ENCODE measurements at regions not wholly inside any gene's neighbourhood (a gene's known extent, or its start where the extent isn't known, plus 50 kb on each side); places are given as distances from the start of the nearest gene placed in this dataset.

- H3K4me2 ChIP-seq (ENCODE audit: low read length): no peak overlapping the region
- no peak overlapping the region for H4K91ac ChIP-seq (ENCODE audit: low read depth, low read length)
- no peak overlapping the region for H3K23ac ChIP-seq (ENCODE audit: low read length)
- H4K12ac ChIP-seq (ENCODE audit: low read depth, low read length): no peak overlapping the region
- H3K4me3 ChIP-seq (ENCODE audit: low read depth, low read length): no peak overlapping the region
- H3K18ac ChIP-seq (ENCODE audit: low read length): no peak overlapping the region
- no peak overlapping the region for H4K8ac ChIP-seq (ENCODE audit: low read depth, low read length)
- H3K36me3 ChIP-seq (ENCODE audit: control insufficient read depth in 1 of 2, insufficient read depth in 2 of 2, low read length in 2 of 2): no peaks in the 10 kb centered on the region
- H2AFZ ChIP-seq (ENCODE audit: insufficient read depth, low read length, poor library complexity): no peak overlapping the region
- H3K4me1 ChIP-seq (ENCODE audit: control insufficient read depth in 1 of 2, insufficient read depth in 2 of 2, low read length in 2 of 2): peaks cover 0 to 5% of the 10 kb centered on the region in 2 experiments
- no peak overlapping the region for H3K14ac ChIP-seq (ENCODE audit: low read length)
- H3K79me2 ChIP-seq (ENCODE audit: control insufficient read depth, insufficient read depth, low read length, poor library complexity): no peaks in the 10 kb centered on the region
- H2BK5ac ChIP-seq (ENCODE audit: low read depth, low read length, poor library complexity): no peak overlapping the region
- no peak overlapping the region for H2BK120ac ChIP-seq (ENCODE audit: insufficient read depth, low read length, poor library complexity)
- H3K27ac ChIP-seq (ENCODE audit: low read depth, low read length): no peak overlapping the region
- DNase-seq: no peak
- H2BK12ac ChIP-seq (ENCODE audit: low read length): no peak overlapping the region
- H3K27me3 ChIP-seq (ENCODE audit: insufficient read depth, low read length): no peaks in the 10 kb centered on the region
- peaks cover 2% of the 10 kb centered on the region for H3K9me3 ChIP-seq (ENCODE audit: insufficient read depth, low read depth, low read length)
- H3K4ac ChIP-seq (ENCODE audit: low read depth, low read length): no peak overlapping the region
- no peak overlapping the region for H3K9ac ChIP-seq (ENCODE audit: low read length)
- WGBS (ENCODE audit: extremely low coverage, insufficient coverage, insufficient read length): no CpG with 5 or more reads among the region's 3 CpGs
- H3K79me1 ChIP-seq (ENCODE audit: low read length): no peaks in the 10 kb centered on the region
- H2AK5ac ChIP-seq (ENCODE audit: low read length): no peak overlapping the region
Observed at GRCh38 chr3:23686519-23686918, 119.2 kb upstream of the UBE2E1 start.

GRCh38 chr3:23691357-23691895, 114.3 kb upstream of the UBE2E1 start:
- Histone ChIP-seq H3K4me2 (ENCODE audit: low read length) (no peak overlapping the region), H3K4me1 (ENCODE audit: control insufficient read depth in 1 of 2, insufficient read depth in 2 of 2, low read length in 2 of 2) (no peaks in the 10 kb centered on the region), H3K9me3 (ENCODE audit: insufficient read depth, low read depth, low read length) (peaks cover 3% of the 10 kb centered on the region), H3K27ac (ENCODE audit: low read depth, low read length) (no peak overlapping the region), H4K12ac (ENCODE audit: low read depth, low read length) (no peak overlapping the region), H3K79me1 (ENCODE audit: low read length) (no peaks in the 10 kb centered on the region), H4K8ac (ENCODE audit: low read depth, low read length) (no peak overlapping the region), H3K4me3 (ENCODE audit: low read depth, low read length) (no peak overlapping the region), H3K27me3 (ENCODE audit: insufficient read depth, low read length) (no peaks in the 10 kb centered on the region), H2BK12ac (ENCODE audit: low read length) (no peak overlapping the region), H3K18ac (ENCODE audit: low read length) (no peak overlapping the region), H2BK120ac (ENCODE audit: insufficient read depth, low read length, poor library complexity) (no peak overlapping the region), H3K79me2 (ENCODE audit: control insufficient read depth, insufficient read depth, low read length, poor library complexity) (no peaks in the 10 kb centered on the region), H4K91ac (ENCODE audit: low read depth, low read length) (no peak overlapping the region), H2AFZ (ENCODE audit: insufficient read depth, low read length, poor library complexity) (no peak overlapping the region), H3K14ac (ENCODE audit: low read length) (no peak overlapping the region), H3K36me3 (ENCODE audit: control insufficient read depth in 1 of 2, insufficient read depth in 2 of 2, low read length in 2 of 2) (no peaks in the 10 kb centered on the region), H2AK5ac (ENCODE audit: low read length) (no peak overlapping the region), H2BK5ac (ENCODE audit: low read depth, low read length, poor library complexity) (no peak overlapping the region), H3K23ac (ENCODE audit: low read length) (no peak overlapping the region), H3K4ac (ENCODE audit: low read depth, low read length) (no peak overlapping the region), H3K9ac (ENCODE audit: low read length) (no peak overlapping the region)
- no CpG with 5 or more reads among the region's 5 CpGs for WGBS (ENCODE audit: extremely low coverage, insufficient coverage, insufficient read length)
- DNase-seq: no peak

- Histone ChIP-seq H2AK5ac (ENCODE audit: low read length) (no peak overlapping the region), H3K9me3 (ENCODE audit: insufficient read depth, low read depth, low read length) (peaks cover 2% of the 10 kb centered on the region), H3K9ac (ENCODE audit: low read length) (no peak overlapping the region), H2BK5ac (ENCODE audit: low read depth, low read length, poor library complexity) (no peak overlapping the region), H3K27ac (ENCODE audit: low read depth, low read length) (no peak overlapping the region), H3K4me2 (ENCODE audit: low read length) (no peak overlapping the region), H4K91ac (ENCODE audit: low read depth, low read length) (no peak overlapping the region), H2BK120ac (ENCODE audit: insufficient read depth, low read length, poor library complexity) (no peak overlapping the region), H4K12ac (ENCODE audit: low read depth, low read length) (no peak overlapping the region), H3K79me2 (ENCODE audit: control insufficient read depth, insufficient read depth, low read length, poor library complexity) (no peaks in the 10 kb centered on the region), H4K8ac (ENCODE audit: low read depth, low read length) (no peak overlapping the region), H3K18ac (ENCODE audit: low read length) (no peak overlapping the region), H3K4ac (ENCODE audit: low read depth, low read length) (no peak overlapping the region), H3K36me3 (ENCODE audit: control insufficient read depth in 1 of 2, insufficient read depth in 2 of 2, low read length in 2 of 2) (no peaks in the 10 kb centered on the region), H3K23ac (ENCODE audit: low read length) (no peak overlapping the region), H3K79me1 (ENCODE audit: low read length) (no peaks in the 10 kb centered on the region), H2AFZ (ENCODE audit: insufficient read depth, low read length, poor library complexity) (no peak overlapping the region), H2BK12ac (ENCODE audit: low read length) (no peak overlapping the region), H3K27me3 (ENCODE audit: insufficient read depth, low read length) (no peaks in the 10 kb centered on the region), H3K4me3 (ENCODE audit: low read depth, low read length) (no peak overlapping the region), H3K4me1 (ENCODE audit: control insufficient read depth in 1 of 2, insufficient read depth in 2 of 2, low read length in 2 of 2) (peaks cover 4% of the 10 kb centered on the region in 2 experiments), H3K14ac (ENCODE audit: low read length) (no peak overlapping the region)
- no CpG with 5 or more reads among the region's 2 CpGs for WGBS (ENCODE audit: extremely low coverage, insufficient coverage, insufficient read length)
- peak; percentile 3 to 64 for DNase-seq
Observed at GRCh38 chr3:23696842-23697241, 108.9 kb upstream of the UBE2E1 start.

GRCh38 chr3:23697416-23697815, 108.3 kb upstream of the UBE2E1 start:
- Histone ChIP-seq H4K12ac (ENCODE audit: low read depth, low read length) (no peak overlapping the region), H3K36me3 (ENCODE audit: control insufficient read depth in 1 of 2, insufficient read depth in 2 of 2, low read length in 2 of 2) (no peaks in the 10 kb centered on the region), H2AK5ac (ENCODE audit: low read length) (no peak overlapping the region), H2BK12ac (ENCODE audit: low read length) (no peak overlapping the region), H3K79me1 (ENCODE audit: low read length) (no peaks in the 10 kb centered on the region), H2BK120ac (ENCODE audit: insufficient read depth, low read length, poor library complexity) (no peak overlapping the region), H3K9ac (ENCODE audit: low read length) (no peak overlapping the region), H2AFZ (ENCODE audit: insufficient read depth, low read length, poor library complexity) (no peak overlapping the region), H3K4me2 (ENCODE audit: low read length) (no peak overlapping the region), H3K18ac (ENCODE audit: low read length) (no peak overlapping the region), H3K23ac (ENCODE audit: low read length) (no peak overlapping the region), H3K79me2 (ENCODE audit: control insufficient read depth, insufficient read depth, low read length, poor library complexity) (no peaks in the 10 kb centered on the region), H4K8ac (ENCODE audit: low read depth, low read length) (no peak overlapping the region), H3K9me3 (ENCODE audit: insufficient read depth, low read depth, low read length) (peaks cover 2% of the 10 kb centered on the region), H3K14ac (ENCODE audit: low read length) (no peak overlapping the region), H3K4me3 (ENCODE audit: low read depth, low read length) (no peak overlapping the region), H4K91ac (ENCODE audit: low read depth, low read length) (no peak overlapping the region), H3K27me3 (ENCODE audit: insufficient read depth, low read length) (no peaks in the 10 kb centered on the region), H3K27ac (ENCODE audit: low read depth, low read length) (no peak overlapping the region), H2BK5ac (ENCODE audit: low read depth, low read length, poor library complexity) (no peak overlapping the region), H3K4ac (ENCODE audit: low read depth, low read length) (no peak overlapping the region), H3K4me1 (ENCODE audit: control insufficient read depth in 1 of 2, insufficient read depth in 2 of 2, low read length in 2 of 2) (peaks cover 8% of the 10 kb centered on the region in 2 experiments)
- DNase-seq: no peak
- WGBS (ENCODE audit: extremely low coverage, insufficient coverage, insufficient read length): no CpG with 5 or more reads among the region's 9 CpGs

Measured in trophoblast cell (in vitro differentiated cells and primary cell).